ENCODE measurements at regions not wholly inside any gene's neighbourhood (a gene's known extent, or its start where the extent isn't known, plus 50 kb on each side); places are given as distances from the start of the nearest gene placed in this dataset.

DNA sequence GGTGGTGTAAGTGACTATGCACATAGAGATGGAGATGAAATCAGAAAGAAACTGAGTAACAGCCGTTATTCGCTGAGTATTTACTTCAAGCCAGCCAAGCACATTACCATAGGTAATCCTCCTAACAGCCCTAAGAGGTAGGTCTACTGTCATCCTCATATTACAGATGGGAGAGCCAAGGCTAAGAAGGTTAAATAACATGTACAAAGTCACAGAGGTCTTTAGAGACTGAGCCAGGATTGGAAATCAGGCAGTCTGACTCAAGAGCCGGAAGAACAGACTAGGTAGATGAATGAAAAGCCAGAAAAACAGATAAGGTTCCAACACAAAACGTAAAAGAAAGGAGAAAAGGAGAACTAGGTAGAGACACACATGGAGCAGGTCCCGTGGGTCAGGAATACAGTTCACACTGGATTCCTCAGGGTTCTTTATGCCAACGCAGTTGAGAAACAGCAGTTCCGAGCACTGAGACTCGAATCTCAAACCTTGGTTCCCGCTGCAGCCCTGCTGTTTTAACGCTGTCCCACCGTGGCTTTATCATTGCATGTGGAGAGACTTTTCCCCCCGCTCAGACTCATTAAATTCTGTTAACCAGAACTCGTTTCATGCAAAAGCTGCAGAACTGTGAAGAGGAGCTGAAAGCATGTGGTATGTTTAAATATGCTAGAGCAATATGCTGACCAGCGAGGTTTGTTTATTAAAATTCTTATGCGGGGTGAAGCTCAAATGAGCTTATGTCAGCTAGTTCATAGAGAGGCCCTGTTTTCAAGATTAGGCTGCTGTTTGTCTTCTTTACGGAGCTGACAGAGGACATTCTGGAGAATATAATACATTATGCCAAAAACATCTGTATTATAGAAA lies 537.9 kb downstream of the CD83 start:
- H3K4me2 ChIP-seq (ENCODE audit: insufficient read depth, insufficient read length, low read length), result no peak overlapping the region
- WGBS (ENCODE audit: extremely low coverage, insufficient read length, low lambda C conversion rate), result no CpG with 5 or more reads among the region's 16 CpGs

More for the DNA sequence above, 537.9 kb downstream of the CD83 start:
- H3K9ac ChIP-seq (ENCODE audit: extremely low read depth, insufficient read length, low read length), result no peak overlapping the region
- H3K79me1 ChIP-seq (ENCODE audit: insufficient read depth, low read depth, low read length, poor library complexity, severe bottlenecking), result no peaks in the 10 kb centered on the region
- Mint-ChIP-seq H3K4me1 (peaks cover 13 to 23% of the 10 kb centered on the region in 2 experiments; a peak in 3 of 4 replicates), H3K9me3 (no peaks in the 10 kb centered on the region), H3K4me3 (no peak overlapping the region), H3K27ac (no peak overlapping the region), H3K36me3 (ENCODE audit: insufficient read depth in 1 of 3, low read depth in 3 of 3) (no peaks in the 10 kb centered on the region; a peak in 1 of 7 replicates), H3K27me3 (ENCODE audit: low read depth) (peaks cover 4% of the 10 kb centered on the region; the same call in 1 of the 2 replicates)
- no peak overlapping the region for H3K14ac ChIP-seq (ENCODE audit: insufficient read depth, low read length)
- no peak overlapping the region for H3K4ac ChIP-seq (ENCODE audit: low read depth, low read length)
- H2BK12ac ChIP-seq (ENCODE audit: insufficient read length, low read depth, low read length), result no peak overlapping the region
- H3K56ac ChIP-seq (ENCODE audit: insufficient read length, low read depth, low read length), result no peak overlapping the region
- H3K18ac ChIP-seq (ENCODE audit: insufficient read length, low read depth, low read length), result no peak overlapping the region
- H2BK120ac ChIP-seq (ENCODE audit: low read depth, low read length, poor library complexity, severe bottlenecking), result no peak overlapping the region
- H4K5ac ChIP-seq (ENCODE audit: insufficient read length, low read depth, low read length), result no peak overlapping the region
- DNase-seq, result no peak
- H3T11ph ChIP-seq (ENCODE audit: low read length), result no peak overlapping the region
- H3K27ac ChIP-seq (ENCODE audit: insufficient read length, low read depth, low read length), result no peak overlapping the region
- H3K9me3 ChIP-seq (ENCODE audit: control insufficient read depth, low read depth, low read length), result no peaks in the 10 kb centered on the region
- H4K20me1 ChIP-seq (ENCODE audit: control insufficient read depth, insufficient read depth, insufficient read length), result no peaks in the 10 kb centered on the region
- no peak overlapping the region for H2AFZ ChIP-seq (ENCODE audit: low read length)
- H3K23me2 ChIP-seq (ENCODE audit: insufficient read length, low read depth, low read length, poor library complexity, severe bottlenecking), result no peaks in the 10 kb centered on the region
- no peak overlapping the region for H2BK20ac ChIP-seq (ENCODE audit: low read depth, low read length, poor library complexity, severe bottlenecking)
- H2BK15ac ChIP-seq (ENCODE audit: low read depth, low read length), result no peak overlapping the region
- no peak overlapping the region for H2BK5ac ChIP-seq (ENCODE audit: insufficient read length, low read length)
- no peaks in the 10 kb centered on the region for H3K79me2 ChIP-seq (ENCODE audit: insufficient read depth, low read length)
- no peaks in the 10 kb centered on the region; the same call in 1 of the 2 replicates for H3K4me1 ChIP-seq (ENCODE audit: insufficient read depth, low read length)
- H3K27me3 ChIP-seq (ENCODE audit: insufficient read depth, low read length), result no peaks in the 10 kb centered on the region
- H4K91ac ChIP-seq (ENCODE audit: insufficient read length, low read depth, low read length), result no peak overlapping the region
- H2AK5ac ChIP-seq (ENCODE audit: insufficient read length, low read length), result no peak overlapping the region
- TF ChIP-seq, protein P1, sequence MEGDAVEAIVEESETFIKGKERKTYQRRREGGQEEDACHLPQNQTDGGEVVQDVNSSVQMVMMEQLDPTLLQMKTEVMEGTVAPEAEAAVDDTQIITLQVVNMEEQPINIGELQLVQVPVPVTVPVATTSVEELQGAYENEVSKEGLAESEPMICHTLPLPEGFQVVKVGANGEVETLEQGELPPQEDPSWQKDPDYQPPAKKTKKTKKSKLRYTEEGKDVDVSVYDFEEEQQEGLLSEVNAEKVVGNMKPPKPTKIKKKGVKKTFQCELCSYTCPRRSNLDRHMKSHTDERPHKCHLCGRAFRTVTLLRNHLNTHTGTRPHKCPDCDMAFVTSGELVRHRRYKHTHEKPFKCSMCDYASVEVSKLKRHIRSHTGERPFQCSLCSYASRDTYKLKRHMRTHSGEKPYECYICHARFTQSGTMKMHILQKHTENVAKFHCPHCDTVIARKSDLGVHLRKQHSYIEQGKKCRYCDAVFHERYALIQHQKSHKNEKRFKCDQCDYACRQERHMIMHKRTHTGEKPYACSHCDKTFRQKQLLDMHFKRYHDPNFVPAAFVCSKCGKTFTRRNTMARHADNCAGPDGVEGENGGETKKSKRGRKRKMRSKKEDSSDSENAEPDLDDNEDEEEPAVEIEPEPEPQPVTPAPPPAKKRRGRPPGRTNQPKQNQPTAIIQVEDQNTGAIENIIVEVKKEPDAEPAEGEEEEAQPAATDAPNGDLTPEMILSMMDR (conservative IDR thresholded peaks at IDR 0.05), result no peak
- no peak overlapping the region for H4K8ac ChIP-seq (replicated peaks; ENCODE audit: insufficient read length, low read depth, low read length)
- H3K23ac ChIP-seq (ENCODE audit: insufficient read length, low read depth, low read length), result no peak overlapping the region
